ENCODE measurements at regions not wholly inside any gene's neighbourhood (a gene's known extent, or its start where the extent isn't known, plus 50 kb on each side); places are given as distances from the start of the nearest gene placed in this dataset.

DNA sequence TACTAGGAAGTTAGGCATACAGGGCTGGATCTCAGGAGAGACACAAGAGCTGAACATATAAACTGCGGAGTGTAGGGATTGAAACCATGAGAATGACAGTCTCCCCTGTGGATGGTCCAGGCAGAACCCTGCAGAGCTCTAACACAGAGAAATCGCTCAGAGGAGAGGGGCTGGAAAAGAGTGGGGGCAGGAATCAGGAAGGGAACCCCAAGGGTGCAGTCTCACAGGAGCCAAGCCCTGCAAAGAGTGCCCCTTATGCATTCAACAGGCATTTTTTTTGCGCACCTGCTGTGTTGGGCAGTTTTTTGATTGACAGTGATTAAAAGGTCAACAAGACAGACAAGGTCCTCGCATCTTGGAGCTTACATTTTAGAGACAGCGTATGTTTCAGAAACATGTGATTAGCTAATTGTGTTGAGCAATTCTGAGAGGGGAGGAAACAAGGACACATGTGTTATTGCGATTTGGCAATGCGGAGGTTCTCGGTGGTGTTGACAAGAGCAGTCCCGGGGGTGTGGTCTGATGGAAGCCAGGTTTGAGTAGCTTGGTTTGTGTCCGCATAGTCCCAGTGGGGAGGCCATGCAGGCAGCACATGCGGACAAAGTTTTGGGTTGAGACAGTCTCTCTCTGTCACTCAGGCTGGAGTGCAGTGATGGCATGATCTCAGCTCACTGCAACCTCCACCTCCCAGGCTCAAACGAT, 182.6 kb upstream of the IRS2 start:
- TF ChIP-seq, protein P1, sequence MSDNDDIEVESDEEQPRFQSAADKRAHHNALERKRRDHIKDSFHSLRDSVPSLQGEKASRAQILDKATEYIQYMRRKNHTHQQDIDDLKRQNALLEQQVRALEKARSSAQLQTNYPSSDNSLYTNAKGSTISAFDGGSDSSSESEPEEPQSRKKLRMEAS (IDR thresholded peaks at IDR 0.05) = no peak
- no peak for TF ChIP-seq CEBPB (IDR thresholded peaks at IDR 0.05; ENCODE audit: low read depth, low read length)
- no peak for TF ChIP-seq ASH2L (IDR thresholded peaks at IDR 0.05; ENCODE audit: low read length)
- TF ChIP-seq, protein P2, sequence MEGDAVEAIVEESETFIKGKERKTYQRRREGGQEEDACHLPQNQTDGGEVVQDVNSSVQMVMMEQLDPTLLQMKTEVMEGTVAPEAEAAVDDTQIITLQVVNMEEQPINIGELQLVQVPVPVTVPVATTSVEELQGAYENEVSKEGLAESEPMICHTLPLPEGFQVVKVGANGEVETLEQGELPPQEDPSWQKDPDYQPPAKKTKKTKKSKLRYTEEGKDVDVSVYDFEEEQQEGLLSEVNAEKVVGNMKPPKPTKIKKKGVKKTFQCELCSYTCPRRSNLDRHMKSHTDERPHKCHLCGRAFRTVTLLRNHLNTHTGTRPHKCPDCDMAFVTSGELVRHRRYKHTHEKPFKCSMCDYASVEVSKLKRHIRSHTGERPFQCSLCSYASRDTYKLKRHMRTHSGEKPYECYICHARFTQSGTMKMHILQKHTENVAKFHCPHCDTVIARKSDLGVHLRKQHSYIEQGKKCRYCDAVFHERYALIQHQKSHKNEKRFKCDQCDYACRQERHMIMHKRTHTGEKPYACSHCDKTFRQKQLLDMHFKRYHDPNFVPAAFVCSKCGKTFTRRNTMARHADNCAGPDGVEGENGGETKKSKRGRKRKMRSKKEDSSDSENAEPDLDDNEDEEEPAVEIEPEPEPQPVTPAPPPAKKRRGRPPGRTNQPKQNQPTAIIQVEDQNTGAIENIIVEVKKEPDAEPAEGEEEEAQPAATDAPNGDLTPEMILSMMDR (IDR thresholded peaks at IDR 0.05; ENCODE audit: control extremely low read depth in 1 of 3, insufficient read depth in 1 of 3, low read depth in 1 of 3, low read length in 3 of 3) = no peak
- no peak for TF ChIP-seq YY1 (IDR thresholded peaks at IDR 0.05; ENCODE audit: low read depth, low read length)
- TF ChIP-seq POLR2A (IDR thresholded peaks at IDR 0.05; ENCODE audit: control extremely low read depth in 1 of 2, low read depth in 2 of 2, low read length in 2 of 2) = no peak
- TF ChIP-seq, protein P3, sequence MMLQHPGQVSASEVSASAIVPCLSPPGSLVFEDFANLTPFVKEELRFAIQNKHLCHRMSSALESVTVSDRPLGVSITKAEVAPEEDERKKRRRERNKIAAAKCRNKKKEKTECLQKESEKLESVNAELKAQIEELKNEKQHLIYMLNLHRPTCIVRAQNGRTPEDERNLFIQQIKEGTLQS (IDR thresholded peaks at IDR 0.05; ENCODE audit: insufficient read depth, low read depth, low read length) = no peak
- TF ChIP-seq SIRT6 (IDR thresholded peaks at IDR 0.05; ENCODE audit: low read length) = no peak
- no peak for TF ChIP-seq EP300 (IDR thresholded peaks at IDR 0.05; ENCODE audit: borderline replicate concordance in 1 of 2, low read depth in 2 of 2, low read length in 2 of 2)
- TF ChIP-seq RXRA (IDR thresholded peaks at IDR 0.05; ENCODE audit: insufficient read depth, low read depth, low read length) = no peak

Data from H1 (cell line).